ENCODE measurements at regions not wholly inside any gene's neighbourhood (a gene's known extent, or its start where the extent isn't known, plus 50 kb on each side); places are given as distances from the start of the nearest gene placed in this dataset.

GRCh38 chr6:56752009-56752408 lies 109.3 kb upstream of the DST start:
- H3K27ac ChIP-seq, result no peak overlapping the region
- TF ChIP-seq POLR2A (IDR thresholded peaks at IDR 0.05) (no peak), CTCF (IDR thresholded peaks at IDR 0.05) (no peak)
- H3K27me3 ChIP-seq, result no peaks in the 10 kb centered on the region
- no peaks in the 10 kb centered on the region for H3K36me3 ChIP-seq
- H3K9me3 ChIP-seq, result no peaks in the 10 kb centered on the region
- H3K4me1 ChIP-seq, result peaks cover 10% of the 10 kb centered on the region in 2 donors
- DNase-seq, result peak; percentile 36 to 41
- H3K4me3 ChIP-seq (replicated peaks in 1 of 3), result no peak overlapping the region
- intact Hi-C loops (cut with DNase I), result no loop called here

GRCh38 chr6:56751604-56752003 lies 108.9 kb upstream of the DST start:
- H3K27me3 ChIP-seq, result no peaks in the 10 kb centered on the region
- no peak for DNase-seq
- no peak for TF ChIP-seq CTCF (IDR thresholded peaks at IDR 0.05)
- no peak for TF ChIP-seq POLR2A (IDR thresholded peaks at IDR 0.05)
- no peak overlapping the region for H3K4me3 ChIP-seq (replicated peaks in 1 of 3)
- WGBS, 2 donors, result 82 to 86% methylated on average over 1 of the region's 1 CpG
- H3K9me3 ChIP-seq, result no peaks in the 10 kb centered on the region
- no peak overlapping the region for H3K27ac ChIP-seq
- intact Hi-C loops (cut with DNase I), result no loop called here
- H3K36me3 ChIP-seq, result no peaks in the 10 kb centered on the region
- peaks cover 6 to 10% of the 10 kb centered on the region in 2 donors for H3K4me1 ChIP-seq

- no peak overlapping the region for H3K4me3 ChIP-seq (replicated peaks in 1 of 3)
- TF ChIP-seq POLR2A (IDR thresholded peaks at IDR 0.05) (no peak), CTCF (IDR thresholded peaks at IDR 0.05) (no peak)
- no peaks in the 10 kb centered on the region for H3K36me3 ChIP-seq
- no peak overlapping the region for H3K27ac ChIP-seq
- peaks cover 0 to 10% of the 10 kb centered on the region in 2 donors for H3K4me1 ChIP-seq
- intact Hi-C loops (cut with DNase I), result no loop called here
- no peak for DNase-seq
- H3K27me3 ChIP-seq, result no peaks in the 10 kb centered on the region
- no peaks in the 10 kb centered on the region for H3K9me3 ChIP-seq
Observed at GRCh38 chr6:56750686-56751085, 108.0 kb upstream of the DST start.

- intact Hi-C loops (cut with DNase I), result no loop called here
- WGBS, 2 donors, result 90 to 98% methylated on average over 3 of the region's 3 CpGs
- Histone ChIP-seq H3K36me3 (no peaks in the 10 kb centered on the region), H3K4me3 (replicated peaks in 1 of 3) (no peak overlapping the region), H3K9me3 (no peaks in the 10 kb centered on the region), H3K27ac (no peak overlapping the region), H3K27me3 (no peaks in the 10 kb centered on the region), H3K4me1 (peaks cover 0 to 10% of the 10 kb centered on the region in 2 donors)
- TF ChIP-seq POLR2A (IDR thresholded peaks at IDR 0.05), result no peak
- no peak for TF ChIP-seq CTCF (IDR thresholded peaks at IDR 0.05)
- DNase-seq, result no peak
Observed at GRCh38 chr6:56749632-56750151, 107.0 kb upstream of the DST start.

- no peak for TF ChIP-seq POLR2A (IDR thresholded peaks at IDR 0.05)
- 94% methylated on average over 4 of the region's 4 CpGs for WGBS, 2 donors
- Histone ChIP-seq H3K4me1 (peaks cover 0 to 4% of the 10 kb centered on the region in 2 donors), H3K4me3 (replicated peaks in 1 of 3) (no peak overlapping the region), H3K36me3 (no peaks in the 10 kb centered on the region), H3K27me3 (no peaks in the 10 kb centered on the region), H3K9me3 (no peaks in the 10 kb centered on the region), H3K27ac (no peak overlapping the region)
- no peak for DNase-seq
- intact Hi-C loops (cut with DNase I), result no loop called here
Observed at GRCh38 chr6:56746767-56747504, 104.2 kb upstream of the DST start.

Data from thyroid gland (tissue), 4 donors.